ENCODE measurements at regions not wholly inside any gene's neighbourhood (a gene's known extent, or its start where the extent isn't known, plus 50 kb on each side); places are given as distances from the start of the nearest gene placed in this dataset.

GRCh38 chr9:80125731-80126264 is 554.0 kb downstream of the TLE4 start:
- no peak for TF ChIP-seq CTCF (CRISPR knock-in tag; IDR thresholded peaks at IDR 0.05)
- no peak for TF ChIP-seq TOPORS (CRISPR knock-in tag; IDR thresholded peaks at IDR 0.05)
- TF ChIP-seq MZF1 (CRISPR knock-in tag; IDR thresholded peaks at IDR 0.05; ENCODE audit: borderline replicate concordance) = no peak
- TF ChIP-seq TAF1 (CRISPR knock-in tag; IDR thresholded peaks at IDR 0.05) = no peak
- TF ChIP-seq MAX (IDR thresholded peaks at IDR 0.05) = no peak
- TF ChIP-seq ETV6 (CRISPR knock-in tag; conservative IDR thresholded peaks at IDR 0.05) = no peak
- TF ChIP-seq POLR2A (IDR thresholded peaks at IDR 0.05; ENCODE audit: insufficient read depth in 1 of 2, low read depth in 2 of 2, low read length in 2 of 2) = no peak
- no peak for TF ChIP-seq ZHX2 (IDR thresholded peaks at IDR 0.05; ENCODE audit: low read depth)
- no peak for TF ChIP-seq ZHX2 (CRISPR knock-in tag; IDR thresholded peaks at IDR 0.05; ENCODE audit: borderline replicate concordance)
- no peak for TF ChIP-seq ESRRA (CRISPR knock-in tag; IDR thresholded peaks at IDR 0.05; ENCODE audit: low read depth)
- TF ChIP-seq CENPT (CRISPR knock-in tag; IDR thresholded peaks at IDR 0.05; ENCODE audit: low read depth) = no peak
- TF ChIP-seq POLR2AphosphoS5 (IDR thresholded peaks at IDR 0.05; ENCODE audit: low read depth, low read length) = no peak
- no peak for TF ChIP-seq KDM1A (CRISPR knock-in tag; IDR thresholded peaks at IDR 0.05)
- no peak for TF ChIP-seq ZNF337 (CRISPR knock-in tag; IDR thresholded peaks at IDR 0.05; ENCODE audit: borderline replicate concordance, low read depth)
- TF ChIP-seq ZNF580 (CRISPR knock-in tag; IDR thresholded peaks at IDR 0.05; ENCODE audit: borderline replicate concordance, low read depth) = no peak
